ENCODE measurements at regions not wholly inside any gene's neighbourhood (a gene's known extent, or its start where the extent isn't known, plus 50 kb on each side); places are given as distances from the start of the nearest gene placed in this dataset.

GRCh38 chr1:220970311-220970710 is 91.1 kb downstream of the HLX start:
- no peak for TF ChIP-seq EZH2 (IDR thresholded peaks at IDR 0.05; ENCODE audit: insufficient read depth, poor library complexity, severe bottlenecking)
- TF ChIP-seq EZH2phosphoT487 (IDR thresholded peaks at IDR 0.05; ENCODE audit: insufficient read depth, low read depth), result no peak
